ENCODE measurements at regions not wholly inside any gene's neighbourhood (a gene's known extent, or its start where the extent isn't known, plus 50 kb on each side); places are given as distances from the start of the nearest gene placed in this dataset.
"Not testable (repeated sequence)": the region's sequence is repeated elsewhere in the genome, so short reads cannot be mapped to it uniquely, and the experiment has no call there.

DNA sequence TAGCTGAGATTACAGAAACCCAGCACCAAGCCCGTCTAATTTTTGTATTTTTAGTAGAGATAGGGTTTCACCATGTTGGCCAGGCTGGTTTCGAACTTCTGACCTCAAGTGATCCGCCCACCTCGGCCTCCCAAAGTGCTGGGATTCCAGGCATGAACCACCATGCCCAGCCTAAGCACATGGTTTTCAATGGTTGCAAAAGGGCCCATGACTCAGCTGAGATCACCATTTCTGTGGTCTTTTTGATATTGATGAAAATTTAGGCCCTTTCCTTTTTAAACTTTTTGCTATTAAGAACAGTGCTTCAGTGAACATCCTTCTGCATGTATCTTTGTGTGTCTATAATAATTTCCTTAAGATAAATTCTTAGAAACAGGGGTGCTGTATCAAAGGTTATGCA lies 74.2 kb upstream of the CTBP2 start:
- TF ChIP-seq, protein P1, sequence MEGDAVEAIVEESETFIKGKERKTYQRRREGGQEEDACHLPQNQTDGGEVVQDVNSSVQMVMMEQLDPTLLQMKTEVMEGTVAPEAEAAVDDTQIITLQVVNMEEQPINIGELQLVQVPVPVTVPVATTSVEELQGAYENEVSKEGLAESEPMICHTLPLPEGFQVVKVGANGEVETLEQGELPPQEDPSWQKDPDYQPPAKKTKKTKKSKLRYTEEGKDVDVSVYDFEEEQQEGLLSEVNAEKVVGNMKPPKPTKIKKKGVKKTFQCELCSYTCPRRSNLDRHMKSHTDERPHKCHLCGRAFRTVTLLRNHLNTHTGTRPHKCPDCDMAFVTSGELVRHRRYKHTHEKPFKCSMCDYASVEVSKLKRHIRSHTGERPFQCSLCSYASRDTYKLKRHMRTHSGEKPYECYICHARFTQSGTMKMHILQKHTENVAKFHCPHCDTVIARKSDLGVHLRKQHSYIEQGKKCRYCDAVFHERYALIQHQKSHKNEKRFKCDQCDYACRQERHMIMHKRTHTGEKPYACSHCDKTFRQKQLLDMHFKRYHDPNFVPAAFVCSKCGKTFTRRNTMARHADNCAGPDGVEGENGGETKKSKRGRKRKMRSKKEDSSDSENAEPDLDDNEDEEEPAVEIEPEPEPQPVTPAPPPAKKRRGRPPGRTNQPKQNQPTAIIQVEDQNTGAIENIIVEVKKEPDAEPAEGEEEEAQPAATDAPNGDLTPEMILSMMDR (IDR thresholded peaks at IDR 0.05): not testable (repeated sequence)
- TF ChIP-seq POLR2A (IDR thresholded peaks at IDR 0.05): not testable (repeated sequence)

All from ovary (tissue), 3 donors.